HCT116 (cell line): ENCODE measurements at regions not wholly inside any gene's neighbourhood (a gene's known extent, or its start where the extent isn't known, plus 50 kb on each side); places are given as distances from the start of the nearest gene placed in this dataset.

ENCODE experiments used
- ATAC-seq: fragments of 200-7000 bp; cut with Tn5 transposase; 2 replicates; pipeline ENCODE4 v1.9.1; 2020; ENCODE audit warnings: mild to moderate bottlenecking, moderate library complexity
- BruUV-seq: library from RNA; stranded (reverse); fragments of 400-500 nt; replicated peaks from 2 replicates; lab custom pipeline; 2021; lab: Mats Ljungman, UMichigan
- CTCF ChIA-PET: fragments of 300-600 bp; sonication (Branson Sonifier 250); formaldehyde crosslinking; loops from one replicate; lab custom pipeline; 2021; ENCODE audit warnings: antibody characterized with exemption; lab: Charles Lee
- POLR2A ChIA-PET: fragments of 300-600, 350-600 bp; sonication (Branson Sonifier 250); formaldehyde crosslinking; loops from one replicate; lab custom pipeline; 2021; ENCODE audit warnings: antibody characterized with exemption; lab: Charles Lee
- RAD21 ChIA-PET, 2 experiments: fragments of 300-600 bp; sonication (Branson Sonifier 250); formaldehyde crosslinking; loops; one replicate each; lab custom pipeline; 2023; ENCODE audit warnings: low total read pairs in 2 of 2; ENCODE audit not compliant: uncharacterized antibody in 2 of 2, unreplicated experiment in 2 of 2, low non-redundant PET in 1 of 2; lab: Charles Lee
- DNase-seq: peaks from one replicate; pipeline ENCODE4 v3.0.0-alpha.2; 2010; ENCODE audit warnings: low read depth, low spot score
- H2AFZ ChIP-seq: fragments of 200-600 bp; shearing (Covaris generic), sonication (generic); 2 replicates; pipeline ENCODE4 v1.6.1; 2017; ENCODE audit warnings: low read depth, mixed run types, mixed read lengths, antibody characterized with exemption, low read length; ENCODE audit not compliant: poor library complexity, severe bottlenecking
- H3K27ac ChIP-seq: 2 replicates; pipeline ENCODE4 v1.5.1; 2012; ENCODE audit warnings: low read depth, low read length
- H3K27me3 ChIP-seq: fragments of 200-600 bp; sonication (generic); 2 replicates; pipeline ENCODE4 v1.6.1; 2016; ENCODE audit warnings: mixed run types, low read length, mixed read lengths; ENCODE audit not compliant: insufficient read depth
- H3K36me3 ChIP-seq, 2 experiments: fragments of 200-500 bp in 1 of 2; fragments of 200-600 bp in 1 of 2; sonication (Bioruptor generic) in 1 of 2; sonication (generic) in 1 of 2; 2 replicates each; pipeline versions ENCODE4 v1.5.1 to v1.6.1; 2014 to 2016; ENCODE audit warnings: low read length in 2 of 2, inconsistent platforms in 1 of 2, mixed read lengths in 1 of 2, mixed run types in 1 of 2; ENCODE audit not compliant: insufficient read depth in 2 of 2, control insufficient read depth in 1 of 2
- H3K4me1 ChIP-seq, 2 experiments: fragments of 200-600 bp in 1 of 2; sonication (generic) in 1 of 2; 2 replicates each; pipeline versions ENCODE4 v1.5.1 to v1.6.1; 2012 to 2017; ENCODE audit warnings: low read length in 2 of 2, inconsistent platforms in 1 of 2, mild to moderate bottlenecking in 1 of 2, mixed read lengths in 1 of 2, mixed run types in 1 of 2, moderate library complexity in 1 of 2; ENCODE audit not compliant: insufficient read depth in 2 of 2, control insufficient read depth in 1 of 2
- H3K4me2 ChIP-seq: fragments of 200-600 bp; sonication (generic); 2 replicates; pipeline ENCODE4 v1.6.1; 2017; ENCODE audit warnings: mixed run types, low read length, mixed read lengths
- H3K4me3 ChIP-seq, 2 experiments: fragments of 200-600 bp in 1 of 2; sonication (generic) in 1 of 2; replicated peaks in 1 of 2; 2 replicates each; pipeline ENCODE4 v1.5.1; 2011 to 2016; ENCODE audit warnings: low read length in 2 of 2, control low read depth in 1 of 2, low read depth in 1 of 2, mild to moderate bottlenecking in 1 of 2, mixed read lengths in 1 of 2, mixed run types in 1 of 2
- H3K79me2 ChIP-seq: fragments of 200-600 bp; sonication (generic); 2 replicates; pipeline ENCODE4 v1.6.1; 2017; ENCODE audit warnings: mild to moderate bottlenecking, mixed run types, low read length, moderate library complexity, mixed read lengths; ENCODE audit not compliant: insufficient read depth
- H3K9ac ChIP-seq: fragments of 200-600 bp; sonication (generic); 2 replicates; pipeline ENCODE4 v1.6.1; 2016; ENCODE audit warnings: low read length, mixed read lengths
- H3K9me2 ChIP-seq: fragments of 200-600 bp; sonication (generic), shearing (Covaris generic); 2 replicates; pipeline ENCODE4 v1.6.1; 2017; ENCODE audit warnings: mixed run types, mild to moderate bottlenecking, moderate library complexity; ENCODE audit not compliant: insufficient read depth
- H3K9me3 ChIP-seq, 2 experiments: fragments of 200-500 bp in 1 of 2; fragments of 200-600 bp in 1 of 2; sonication (Bioruptor generic) in 1 of 2; sonication (generic) in 1 of 2; 2 replicates each; pipeline ENCODE4 v1.6.1; 2014 to 2017; ENCODE audit warnings: low read length in 2 of 2, mixed read lengths in 2 of 2, inconsistent platforms in 1 of 2, low read depth in 1 of 2, mild to moderate bottlenecking in 1 of 2, mixed run types in 1 of 2, moderate library complexity in 1 of 2; ENCODE audit not compliant: control insufficient read depth in 1 of 2, insufficient read depth in 1 of 2
- H4K20me1 ChIP-seq: fragments of 200-600 bp; sonication (generic), shearing (Covaris generic); 2 replicates; pipeline ENCODE4 v1.6.1; 2017; ENCODE audit warnings: mixed run types, mild to moderate bottlenecking, moderate library complexity; ENCODE audit not compliant: insufficient read depth
- CBX3 ChIP-seq: IDR thresholded peaks from 2 replicates; pipeline ENCODE4 v1.6.1; 2012; ENCODE audit warnings: low read depth
- CEBPB ChIP-seq: IDR thresholded peaks from 2 replicates; pipeline ENCODE4 v1.6.1; 2012; ENCODE audit warnings: low read depth
- EGR1 ChIP-seq: IDR thresholded peaks from 2 replicates; pipeline ENCODE4 v1.6.1; 2012; ENCODE audit warnings: low read depth
- EZH2 ChIP-seq: fragments of 200-600 bp; sonication (generic); IDR thresholded peaks from 2 replicates; pipeline ENCODE4 v1.6.1; 2017; ENCODE audit warnings: antibody characterized with exemption, mixed run types
- EZH2phosphoT487 ChIP-seq: fragments of 200-600 bp; IDR thresholded peaks from 2 replicates; pipeline ENCODE4 v1.6.1; 2018; ENCODE audit warnings: antibody characterized with exemption, borderline replicate concordance
- FOSL1 ChIP-seq: IDR thresholded peaks from 2 replicates; pipeline ENCODE4 v1.6.1; 2012; ENCODE audit warnings: low read depth
- JUND ChIP-seq: IDR thresholded peaks from 2 replicates; pipeline ENCODE4 v1.6.1; 2012
- POLR2AphosphoS5 ChIP-seq: IDR thresholded peaks from 2 replicates; pipeline ENCODE4 v1.6.1; 2011; ENCODE audit warnings: mild to moderate bottlenecking, low read depth, low read length, moderate library complexity
- RAD21 ChIP-seq: IDR thresholded peaks from 2 replicates; pipeline ENCODE4 v1.6.1; 2012; ENCODE audit warnings: low read depth, mild to moderate bottlenecking
- SRF ChIP-seq: IDR thresholded peaks from 2 replicates; pipeline ENCODE4 v1.6.1; 2012; ENCODE audit warnings: low read depth
- TCF7L2 ChIP-seq: IDR thresholded peaks from 2 replicates; pipeline ENCODE4 v1.7.0; 2011; ENCODE audit warnings: borderline replicate concordance, inconsistent platforms; ENCODE audit not compliant: insufficient read depth, insufficient read length; ENCODE audit errors: extremely low read depth
- YY1 ChIP-seq: IDR thresholded peaks from 2 replicates; pipeline ENCODE4 v1.6.1; 2011; ENCODE audit warnings: low read length, low read depth, moderate library complexity, mild to moderate bottlenecking; ENCODE audit not compliant: insufficient replicate concordance; ENCODE audit errors: extremely low read depth
- ZFX ChIP-seq: fragments of 450-650 bp; IDR thresholded peaks from 2 replicates; pipeline ENCODE4 v1.6.1; 2017
- ZNF274 ChIP-seq: fragments of 200-500 bp; sonication (Bioruptor generic); IDR thresholded peaks from 2 replicates; pipeline ENCODE4 v1.6.1; 2014; ENCODE audit warnings: mild to moderate bottlenecking, low read depth, low read length, inconsistent platforms
- intact Hi-C: fragments of 100-400 bp; cut with micrococcal nuclease; formaldehyde crosslinking; loops from 2 replicates; pipeline ENCODE4 v1.10.0; 2022
- TF ChIP-seq, protein P1 (sequence below), 3 experiments: fragments of 200-600 bp in 1 of 3; sonication (generic) in 1 of 3; IDR thresholded peaks in 2 of 3; conservative IDR thresholded peaks in 1 of 3; 2 replicates each; pipeline ENCODE4 v1.5.1; 2012 to 2017; ENCODE audit warnings: low read depth in 2 of 3, low read length in 2 of 3, antibody characterized with exemption in 1 of 3, borderline replicate concordance in 1 of 3, control low read depth in 1 of 3, mild to moderate bottlenecking in 1 of 3, mixed read lengths in 1 of 3, mixed run types in 1 of 3, moderate library complexity in 1 of 3; ENCODE audit not compliant: insufficient read depth in 1 of 3
- TF ChIP-seq, protein P2 (sequence below): IDR thresholded peaks from 2 replicates; pipeline ENCODE4 v1.6.1; 2011; ENCODE audit warnings: mild to moderate bottlenecking, low read length, moderate library complexity; ENCODE audit not compliant: insufficient replicate concordance; ENCODE audit errors: extremely low read depth
- TF ChIP-seq, protein P3 (sequence below): IDR thresholded peaks from 2 replicates; pipeline ENCODE4 v1.6.1; 2012
- TF ChIP-seq, protein P4 (sequence below): IDR thresholded peaks from 2 replicates; pipeline ENCODE4 v1.6.1; 2012; ENCODE audit warnings: low read depth

DNA sequence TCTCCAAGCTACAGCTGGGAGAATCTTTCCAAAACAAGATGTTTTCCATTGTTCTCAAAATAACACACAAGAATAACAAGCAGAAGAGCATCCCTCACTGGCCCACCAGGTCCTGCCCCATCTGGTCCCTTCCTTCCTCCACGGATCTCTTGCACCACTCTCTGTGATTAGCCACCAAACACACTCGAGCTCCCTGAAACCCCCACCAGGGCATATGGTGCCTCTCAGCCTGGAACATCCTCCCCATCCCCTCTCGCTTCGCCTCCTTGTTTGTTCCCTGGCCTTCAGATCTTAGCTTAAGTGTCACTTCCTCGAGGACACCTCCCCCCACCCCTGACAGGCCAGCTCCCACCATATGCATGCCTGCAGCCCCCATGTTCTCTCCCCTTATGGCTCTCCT, 496.6 kb upstream of the PROK2 start:
- no peak overlapping the region for H3K9ac ChIP-seq
- no peak overlapping the region for H3K4me2 ChIP-seq
- no peak overlapping the region for H3K4me3 ChIP-seq
- ATAC-seq (no peak), DNase-seq (no peak)
- H3K27ac ChIP-seq: no peak overlapping the region
- POLR2A ChIA-PET: no interaction called here
- CTCF ChIA-PET: no interaction called here
- BruUV-seq: no TSS peak
- H4K20me1 ChIP-seq: no peaks in the 10 kb centered on the region
- H3K9me2 ChIP-seq: no peaks in the 10 kb centered on the region
- H3K4me1 ChIP-seq: no peaks in the 10 kb centered on the region
- no peak overlapping the region for H2AFZ ChIP-seq
- RAD21 ChIA-PET: no interaction called here
- H3K79me2 ChIP-seq: no peaks in the 10 kb centered on the region
- no peaks in the 10 kb centered on the region for H3K36me3 ChIP-seq
- TF ChIP-seq FOSL1 (no peak), POLR2AphosphoS5 (no peak), CEBPB (no peak), EZH2phosphoT487 (no peak), YY1 (no peak), CBX3 (no peak), JUND (no peak), ZFX (no peak), ZNF274 (no peak), EGR1 (no peak), SRF (no peak), TCF7L2 (no peak), EZH2 (no peak), RAD21 (no peak)
- TF ChIP-seq, protein P1, sequence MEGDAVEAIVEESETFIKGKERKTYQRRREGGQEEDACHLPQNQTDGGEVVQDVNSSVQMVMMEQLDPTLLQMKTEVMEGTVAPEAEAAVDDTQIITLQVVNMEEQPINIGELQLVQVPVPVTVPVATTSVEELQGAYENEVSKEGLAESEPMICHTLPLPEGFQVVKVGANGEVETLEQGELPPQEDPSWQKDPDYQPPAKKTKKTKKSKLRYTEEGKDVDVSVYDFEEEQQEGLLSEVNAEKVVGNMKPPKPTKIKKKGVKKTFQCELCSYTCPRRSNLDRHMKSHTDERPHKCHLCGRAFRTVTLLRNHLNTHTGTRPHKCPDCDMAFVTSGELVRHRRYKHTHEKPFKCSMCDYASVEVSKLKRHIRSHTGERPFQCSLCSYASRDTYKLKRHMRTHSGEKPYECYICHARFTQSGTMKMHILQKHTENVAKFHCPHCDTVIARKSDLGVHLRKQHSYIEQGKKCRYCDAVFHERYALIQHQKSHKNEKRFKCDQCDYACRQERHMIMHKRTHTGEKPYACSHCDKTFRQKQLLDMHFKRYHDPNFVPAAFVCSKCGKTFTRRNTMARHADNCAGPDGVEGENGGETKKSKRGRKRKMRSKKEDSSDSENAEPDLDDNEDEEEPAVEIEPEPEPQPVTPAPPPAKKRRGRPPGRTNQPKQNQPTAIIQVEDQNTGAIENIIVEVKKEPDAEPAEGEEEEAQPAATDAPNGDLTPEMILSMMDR (IDR thresholded peaks at IDR 0.05 in 2 of 3, conservative IDR thresholded peaks at IDR 0.05 in 1 of 3; ENCODE audit: borderline replicate concordance in 1 of 3, insufficient read depth in 1 of 3, low read depth in 2 of 3, low read length in 2 of 3): no peak
- TF ChIP-seq, protein P2, sequence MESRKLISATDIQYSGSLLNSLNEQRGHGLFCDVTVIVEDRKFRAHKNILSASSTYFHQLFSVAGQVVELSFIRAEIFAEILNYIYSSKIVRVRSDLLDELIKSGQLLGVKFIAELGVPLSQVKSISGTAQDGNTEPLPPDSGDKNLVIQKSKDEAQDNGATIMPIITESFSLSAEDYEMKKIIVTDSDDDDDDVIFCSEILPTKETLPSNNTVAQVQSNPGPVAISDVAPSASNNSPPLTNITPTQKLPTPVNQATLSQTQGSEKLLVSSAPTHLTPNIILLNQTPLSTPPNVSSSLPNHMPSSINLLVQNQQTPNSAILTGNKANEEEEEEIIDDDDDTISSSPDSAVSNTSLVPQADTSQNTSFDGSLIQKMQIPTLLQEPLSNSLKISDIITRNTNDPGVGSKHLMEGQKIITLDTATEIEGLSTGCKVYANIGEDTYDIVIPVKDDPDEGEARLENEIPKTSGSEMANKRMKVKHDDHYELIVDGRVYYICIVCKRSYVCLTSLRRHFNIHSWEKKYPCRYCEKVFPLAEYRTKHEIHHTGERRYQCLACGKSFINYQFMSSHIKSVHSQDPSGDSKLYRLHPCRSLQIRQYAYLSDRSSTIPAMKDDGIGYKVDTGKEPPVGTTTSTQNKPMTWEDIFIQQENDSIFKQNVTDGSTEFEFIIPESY: no peak
- TF ChIP-seq, protein P3, sequence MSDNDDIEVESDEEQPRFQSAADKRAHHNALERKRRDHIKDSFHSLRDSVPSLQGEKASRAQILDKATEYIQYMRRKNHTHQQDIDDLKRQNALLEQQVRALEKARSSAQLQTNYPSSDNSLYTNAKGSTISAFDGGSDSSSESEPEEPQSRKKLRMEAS: no peak
- TF ChIP-seq, protein P4, sequence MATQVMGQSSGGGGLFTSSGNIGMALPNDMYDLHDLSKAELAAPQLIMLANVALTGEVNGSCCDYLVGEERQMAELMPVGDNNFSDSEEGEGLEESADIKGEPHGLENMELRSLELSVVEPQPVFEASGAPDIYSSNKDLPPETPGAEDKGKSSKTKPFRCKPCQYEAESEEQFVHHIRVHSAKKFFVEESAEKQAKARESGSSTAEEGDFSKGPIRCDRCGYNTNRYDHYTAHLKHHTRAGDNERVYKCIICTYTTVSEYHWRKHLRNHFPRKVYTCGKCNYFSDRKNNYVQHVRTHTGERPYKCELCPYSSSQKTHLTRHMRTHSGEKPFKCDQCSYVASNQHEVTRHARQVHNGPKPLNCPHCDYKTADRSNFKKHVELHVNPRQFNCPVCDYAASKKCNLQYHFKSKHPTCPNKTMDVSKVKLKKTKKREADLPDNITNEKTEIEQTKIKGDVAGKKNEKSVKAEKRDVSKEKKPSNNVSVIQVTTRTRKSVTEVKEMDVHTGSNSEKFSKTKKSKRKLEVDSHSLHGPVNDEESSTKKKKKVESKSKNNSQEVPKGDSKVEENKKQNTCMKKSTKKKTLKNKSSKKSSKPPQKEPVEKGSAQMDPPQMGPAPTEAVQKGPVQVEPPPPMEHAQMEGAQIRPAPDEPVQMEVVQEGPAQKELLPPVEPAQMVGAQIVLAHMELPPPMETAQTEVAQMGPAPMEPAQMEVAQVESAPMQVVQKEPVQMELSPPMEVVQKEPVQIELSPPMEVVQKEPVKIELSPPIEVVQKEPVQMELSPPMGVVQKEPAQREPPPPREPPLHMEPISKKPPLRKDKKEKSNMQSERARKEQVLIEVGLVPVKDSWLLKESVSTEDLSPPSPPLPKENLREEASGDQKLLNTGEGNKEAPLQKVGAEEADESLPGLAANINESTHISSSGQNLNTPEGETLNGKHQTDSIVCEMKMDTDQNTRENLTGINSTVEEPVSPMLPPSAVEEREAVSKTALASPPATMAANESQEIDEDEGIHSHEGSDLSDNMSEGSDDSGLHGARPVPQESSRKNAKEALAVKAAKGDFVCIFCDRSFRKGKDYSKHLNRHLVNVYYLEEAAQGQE: no peak
- H3K27me3 ChIP-seq: peaks cover 27% of the 10 kb centered on the region
- intact Hi-C loops: no loop called here
- H3K9me3 ChIP-seq: no peaks in the 10 kb centered on the region
